OCI-LY1 (cell line): ENCODE measurements at regions not wholly inside any gene's neighbourhood (a gene's known extent, or its start where the extent isn't known, plus 50 kb on each side); places are given as distances from the start of the nearest gene placed in this dataset.

Experiments used
- H2AFZ ChIP-seq: fragments of 200-600 bp; sonication (generic), shearing (Covaris generic); 2 replicates; pipeline ENCODE4 v1.6.0; 2014; ENCODE audit warnings: antibody characterized with exemption, mild to moderate bottlenecking, low read length
- H3F3A ChIP-seq: fragments of 200-600 bp; sonication (generic), shearing (Covaris generic); 2 replicates; pipeline ENCODE4 v1.6.0; 2014; ENCODE audit warnings: mild to moderate bottlenecking, antibody characterized with exemption, low read length, moderate library complexity; ENCODE audit not compliant: insufficient read depth
- H3K27ac ChIP-seq: fragments of 200-600 bp; sonication (generic); 2 replicates; pipeline ENCODE4 v1.5.1; 2014; ENCODE audit warnings: low read length, mixed run types, mild to moderate bottlenecking, low read depth; ENCODE audit not compliant: poor library complexity, severe bottlenecking
- H3K27me3 ChIP-seq: fragments of 200-600 bp; sonication (generic); 2 replicates; pipeline ENCODE4 v1.6.0; 2014; ENCODE audit warnings: antibody characterized with exemption, mild to moderate bottlenecking, low read length, moderate library complexity; ENCODE audit not compliant: insufficient read depth
- H3K36me3 ChIP-seq: fragments of 200-600 bp; sonication (generic); 2 replicates; pipeline ENCODE4 v1.6.1; 2014; ENCODE audit warnings: mild to moderate bottlenecking, antibody characterized with exemption, low read length, moderate library complexity, mixed read lengths; ENCODE audit not compliant: insufficient read depth
- H3K4me1 ChIP-seq: fragments of 200-600 bp; sonication (generic); 2 replicates; pipeline ENCODE4 v1.5.1; 2014; ENCODE audit warnings: mild to moderate bottlenecking, low read length, moderate library complexity; ENCODE audit not compliant: insufficient read depth, severe bottlenecking
- H3K4me2 ChIP-seq: fragments of 200-600 bp; sonication (generic), shearing (Covaris generic); 2 replicates; pipeline ENCODE4 v1.6.1; 2014; ENCODE audit warnings: low read length
- H3K4me3 ChIP-seq: fragments of 200-600 bp; sonication (generic); 2 replicates; pipeline ENCODE4 v1.5.1; 2014; ENCODE audit warnings: low read length, low read depth, mild to moderate bottlenecking, mixed read lengths; ENCODE audit not compliant: poor library complexity, severe bottlenecking
- H3K79me2 ChIP-seq: fragments of 200-600 bp; shearing (Covaris generic); 2 replicates; pipeline ENCODE4 v1.6.1; 2016; ENCODE audit warnings: mixed run types, low read length, mixed read lengths; ENCODE audit not compliant: insufficient read depth
- H3K9ac ChIP-seq: fragments of 200-600 bp; sonication (generic), shearing (Covaris generic); 2 replicates; pipeline ENCODE4 v1.6.1; 2014; ENCODE audit warnings: mild to moderate bottlenecking, low read length, mixed read lengths
- H3K9me2 ChIP-seq: fragments of 200-600 bp; sonication (generic), shearing (Covaris generic); 2 replicates; pipeline ENCODE4 v1.6.1; 2014; ENCODE audit warnings: low read depth, mild to moderate bottlenecking, low read length, mixed read lengths
- H3K9me3 ChIP-seq: fragments of 200-600 bp; shearing (Covaris generic); 2 replicates; pipeline ENCODE4 v1.6.1; 2014; ENCODE audit warnings: low read length, mixed read lengths
- H4K20me1 ChIP-seq: fragments of 200-600 bp; sonication (generic), shearing (Covaris generic); 2 replicates; pipeline ENCODE4 v1.6.0; 2016; ENCODE audit warnings: mild to moderate bottlenecking, low read length; ENCODE audit not compliant: insufficient read depth
- EZH2 ChIP-seq: fragments of 200-600 bp; sonication (generic), shearing (Covaris generic); IDR thresholded peaks from 2 replicates; pipeline ENCODE4 v1.8.0; 2017; ENCODE audit warnings: borderline replicate concordance, mixed run types, mild to moderate bottlenecking, antibody characterized with exemption, low read length, moderate library complexity, mixed read lengths
- TF ChIP-seq, protein P1 (sequence below): fragments of 200-600 bp; sonication (generic), shearing (Covaris generic); IDR thresholded peaks from 2 replicates; pipeline ENCODE4 v1.5.1; 2017; ENCODE audit warnings: mild to moderate bottlenecking, antibody characterized with exemption, low read length, moderate library complexity, mixed read lengths

DNA sequence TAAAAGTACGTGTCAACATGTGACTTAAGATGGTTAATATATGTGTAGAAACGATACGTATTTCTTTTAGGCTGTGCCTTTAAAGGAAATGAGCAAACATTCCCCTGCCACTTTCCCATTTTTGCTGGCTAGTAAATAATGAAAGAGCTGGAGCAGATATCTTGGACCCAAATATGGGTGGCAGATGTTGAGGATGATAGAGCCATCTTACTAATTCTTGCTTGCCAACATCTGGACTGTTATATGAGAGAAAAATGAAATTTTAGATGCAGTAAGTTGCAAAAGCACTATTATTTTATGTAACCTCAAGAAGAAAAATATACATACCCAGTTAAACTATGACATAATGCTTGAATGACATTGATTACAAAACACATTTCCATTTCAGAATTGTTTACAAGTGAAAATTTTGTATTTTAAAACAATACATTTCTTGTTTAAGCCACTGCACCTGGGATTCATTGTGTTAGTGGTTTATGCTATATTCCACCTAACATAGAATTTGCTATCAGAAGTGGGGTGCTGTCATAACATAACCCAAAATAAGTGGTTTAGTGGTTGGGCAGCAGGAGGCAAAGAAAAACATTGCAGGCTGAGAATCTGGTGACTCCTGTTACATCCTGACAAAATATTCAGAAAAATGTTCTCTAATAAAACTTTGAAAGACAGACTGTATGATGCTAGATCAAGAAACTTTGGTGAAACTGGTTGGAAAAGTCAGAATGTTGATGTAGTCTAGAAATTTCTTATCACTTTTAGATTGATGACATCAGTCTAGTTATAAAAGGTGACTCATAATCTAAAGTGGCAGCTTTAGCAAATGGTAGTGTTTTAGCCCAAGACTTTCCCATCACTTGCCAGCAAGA, 305.0 kb downstream of the PTEN start:
- H3K27me3 ChIP-seq, result no peaks in the 10 kb centered on the region
- no peak overlapping the region for H2AFZ ChIP-seq
- H3K4me3 ChIP-seq, result no peak overlapping the region
- no peaks in the 10 kb centered on the region for H3K9me3 ChIP-seq
- H3K27ac ChIP-seq, result no peak overlapping the region
- no peaks in the 10 kb centered on the region for H3F3A ChIP-seq
- H3K79me2 ChIP-seq, result no peaks in the 10 kb centered on the region
- TF ChIP-seq, protein P1, sequence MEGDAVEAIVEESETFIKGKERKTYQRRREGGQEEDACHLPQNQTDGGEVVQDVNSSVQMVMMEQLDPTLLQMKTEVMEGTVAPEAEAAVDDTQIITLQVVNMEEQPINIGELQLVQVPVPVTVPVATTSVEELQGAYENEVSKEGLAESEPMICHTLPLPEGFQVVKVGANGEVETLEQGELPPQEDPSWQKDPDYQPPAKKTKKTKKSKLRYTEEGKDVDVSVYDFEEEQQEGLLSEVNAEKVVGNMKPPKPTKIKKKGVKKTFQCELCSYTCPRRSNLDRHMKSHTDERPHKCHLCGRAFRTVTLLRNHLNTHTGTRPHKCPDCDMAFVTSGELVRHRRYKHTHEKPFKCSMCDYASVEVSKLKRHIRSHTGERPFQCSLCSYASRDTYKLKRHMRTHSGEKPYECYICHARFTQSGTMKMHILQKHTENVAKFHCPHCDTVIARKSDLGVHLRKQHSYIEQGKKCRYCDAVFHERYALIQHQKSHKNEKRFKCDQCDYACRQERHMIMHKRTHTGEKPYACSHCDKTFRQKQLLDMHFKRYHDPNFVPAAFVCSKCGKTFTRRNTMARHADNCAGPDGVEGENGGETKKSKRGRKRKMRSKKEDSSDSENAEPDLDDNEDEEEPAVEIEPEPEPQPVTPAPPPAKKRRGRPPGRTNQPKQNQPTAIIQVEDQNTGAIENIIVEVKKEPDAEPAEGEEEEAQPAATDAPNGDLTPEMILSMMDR, result no peak
- TF ChIP-seq EZH2, result no peak
- H4K20me1 ChIP-seq, result no peaks in the 10 kb centered on the region
- no peaks in the 10 kb centered on the region for H3K9me2 ChIP-seq
- H3K4me2 ChIP-seq, result no peak overlapping the region
- no peak overlapping the region for H3K9ac ChIP-seq
- peaks cover 86% of the 10 kb centered on the region for H3K36me3 ChIP-seq
- H3K4me1 ChIP-seq, result no peaks in the 10 kb centered on the region

DNA sequence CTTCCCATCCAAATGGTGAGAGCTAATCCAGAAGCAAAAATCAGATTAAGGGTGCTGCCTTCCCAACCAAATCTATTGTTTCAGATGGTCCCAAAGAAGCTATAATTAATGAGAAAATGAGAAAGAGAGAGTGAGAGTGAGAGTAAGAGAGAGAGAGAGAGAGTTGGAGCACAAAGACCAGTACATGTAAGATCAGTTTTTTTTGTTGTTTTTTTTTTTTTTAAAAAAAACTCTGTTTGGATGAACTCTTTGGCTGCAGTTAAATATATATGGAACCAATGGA, 305.6 kb downstream of the PTEN start:
- Histone ChIP-seq H3K4me1 (no peaks in the 10 kb centered on the region), H3K9me3 (no peaks in the 10 kb centered on the region), H3K9me2 (no peaks in the 10 kb centered on the region), H3K36me3 (peaks cover 89% of the 10 kb centered on the region), H3K4me3 (no peak overlapping the region), H3F3A (no peaks in the 10 kb centered on the region), H3K9ac (no peak overlapping the region), H3K27me3 (no peaks in the 10 kb centered on the region), H3K27ac (no peak overlapping the region), H4K20me1 (no peaks in the 10 kb centered on the region), H2AFZ (no peak overlapping the region), H3K4me2 (no peak overlapping the region), H3K79me2 (no peaks in the 10 kb centered on the region)
- no peak for TF ChIP-seq EZH2
- TF ChIP-seq, protein P1, result no peak

DNA sequence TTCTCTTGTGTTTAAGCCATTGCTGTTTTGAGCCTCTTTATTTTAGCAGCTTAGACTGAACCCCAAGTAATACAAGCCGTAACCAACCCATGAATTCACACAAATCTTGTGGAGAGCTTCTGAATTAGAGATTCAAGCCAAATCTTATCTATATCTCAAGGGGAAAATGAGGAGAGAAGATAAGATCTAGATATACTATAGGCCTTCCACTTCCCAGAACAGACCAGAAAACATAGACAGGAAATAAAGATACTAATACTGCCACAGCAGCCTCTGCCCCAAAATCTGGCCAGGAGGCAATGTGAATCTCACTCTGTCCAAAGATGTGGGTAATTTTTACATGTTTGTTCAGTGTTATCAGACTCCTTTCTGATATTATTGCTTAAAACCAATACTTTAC, 307.2 kb downstream of the PTEN start:
- Histone ChIP-seq H3K27ac (no peak overlapping the region), H3K9me2 (no peaks in the 10 kb centered on the region), H3K36me3 (peaks cover 88% of the 10 kb centered on the region), H4K20me1 (no peaks in the 10 kb centered on the region), H3K4me2 (no peak overlapping the region), H3K79me2 (peaks cover 9% of the 10 kb centered on the region), H3K9me3 (no peaks in the 10 kb centered on the region), H3K9ac (no peak overlapping the region), H2AFZ (no peak overlapping the region), H3K4me3 (no peak overlapping the region), H3K27me3 (no peaks in the 10 kb centered on the region), H3F3A (no peaks in the 10 kb centered on the region), H3K4me1 (no peaks in the 10 kb centered on the region)
- TF ChIP-seq, protein P1, result no peak
- no peak for TF ChIP-seq EZH2
